GM10266 (cell line): ENCODE measurements at regions not wholly inside any gene's neighbourhood (a gene's known extent, or its start where the extent isn't known, plus 50 kb on each side); places are given as distances from the start of the nearest gene placed in this dataset.

Experiments
- DNase-seq: peaks from one replicate; pipeline ENCODE4 v3.0.0; 2012; ENCODE audit errors: extremely low spot score
- CTCF ChIP-seq: IDR thresholded peaks from 2 replicates; pipeline ENCODE4 v1.5.1; 2012; ENCODE audit warnings: mild to moderate bottlenecking, low read depth; ENCODE audit not compliant: control insufficient read depth, insufficient read depth; ENCODE audit errors: missing control alignments

- TF ChIP-seq CTCF: no peak
These were observed 208.5 kb downstream of the GPR37 start for GRCh38 chr7:124557101-124557500.

GRCh38 chr7:124553502-124553901 is 212.1 kb downstream of the GPR37 start:
- no peak for DNase-seq
- no peak for TF ChIP-seq CTCF

More at GRCh38 chr7:124557101-124557500, 208.5 kb downstream of the GPR37 start:
- no peak for DNase-seq

GRCh38 chr7:124552217-124552616 is 213.4 kb downstream of the GPR37 start:
- TF ChIP-seq CTCF: no peak
- DNase-seq: no peak

- DNase-seq: no peak
These were observed 215.6 kb downstream of the GPR37 start for GRCh38 chr7:124550036-124550435.

GRCh38 chr7:124542476-124542875 is 223.1 kb downstream of the GPR37 start:
- TF ChIP-seq CTCF: no peak
- no peak for DNase-seq

More at GRCh38 chr7:124550036-124550435, 215.6 kb downstream of the GPR37 start:
- no peak for TF ChIP-seq CTCF

- TF ChIP-seq CTCF: no peak
- no peak for DNase-seq
These were observed 229.3 kb downstream of the GPR37 start for GRCh38 chr7:124536156-124536762.

- DNase-seq: no peak
- TF ChIP-seq CTCF: no peak
These were observed 233.4 kb downstream of the GPR37 start for GRCh38 chr7:124532166-124532565.
